IMR-90 (cell line): ENCODE measurements at regions not wholly inside any gene's neighbourhood (a gene's known extent, or its start where the extent isn't known, plus 50 kb on each side); places are given as distances from the start of the nearest gene placed in this dataset.
"Not testable (repeated sequence)": the region's sequence is repeated elsewhere in the genome, so short reads cannot be mapped to it uniquely, and the experiment has no call there.

Experiments
- ATAC-seq: fragments of 200-7000 bp; cut with Tn5 transposase; 2 replicates; pipeline ENCODE4 v1.9.1; 2020; ENCODE audit warnings: low read depth, mild to moderate bottlenecking, moderate library complexity
- BruUV-seq: library from RNA; stranded (reverse); fragments of 400-500 nt; replicated peaks from 2 replicates; lab custom pipeline; 2021; lab: Mats Ljungman, UMichigan
- CTCF ChIA-PET: fragments of 300-600 bp; formaldehyde crosslinking; extraction: SDS; loops from one replicate; lab custom pipeline; 2021; ENCODE audit warnings: antibody characterized with exemption; lab: Yijun Ruan, JAX
- POLR2A ChIA-PET: fragments of 300-600 bp; sonication (Branson Sonifier 250); formaldehyde crosslinking; loops from one replicate; lab custom pipeline; 2022; ENCODE audit warnings: antibody characterized with exemption; ENCODE audit not compliant: unreplicated experiment; lab: Charles Lee
- DNase-seq: peaks from one replicate; pipeline ENCODE4 v3.0.0; 2013
- H2AFZ ChIP-seq: replicated peaks from 2 replicates; pipeline ENCODE3; 2013; ENCODE audit warnings: low read length, mild to moderate bottlenecking; ENCODE audit not compliant: poor library complexity
- H2AK5ac ChIP-seq: 2 replicates; pipeline ENCODE4 v1.6.1; 2013; ENCODE audit warnings: low read depth, low read length, inconsistent platforms
- H2AK9ac ChIP-seq: replicated peaks from 2 replicates; pipeline ENCODE3; 2013; ENCODE audit warnings: mild to moderate bottlenecking, low read depth, low read length, moderate library complexity; ENCODE audit not compliant: poor library complexity
- H2BK120ac ChIP-seq: 2 replicates; pipeline ENCODE4 v1.6.1; 2013; ENCODE audit warnings: low read depth, low read length, inconsistent platforms
- H2BK15ac ChIP-seq: 3 replicates; pipeline ENCODE4 v1.6.1; 2013; ENCODE audit warnings: low read depth, low read length, inconsistent platforms
- H2BK20ac ChIP-seq: 2 replicates; pipeline ENCODE4 v1.6.1; 2013; ENCODE audit warnings: low read depth, mild to moderate bottlenecking, inconsistent platforms, low read length, moderate library complexity
- H2BK5ac ChIP-seq: 2 replicates; pipeline ENCODE4 v1.6.1; 2013; ENCODE audit warnings: mild to moderate bottlenecking, low read depth, low read length, inconsistent platforms; ENCODE audit not compliant: poor library complexity, severe bottlenecking
- H3K14ac ChIP-seq: replicated peaks from 2 replicates; pipeline ENCODE4 v1.6.1; 2013; ENCODE audit warnings: low read depth, low read length, inconsistent platforms
- H3K18ac ChIP-seq: 2 replicates; pipeline ENCODE4 v1.6.1; 2013; ENCODE audit warnings: low read depth, low read length, control low read depth
- H3K23ac ChIP-seq: 2 replicates; pipeline ENCODE4 v1.6.1; 2013; ENCODE audit warnings: low read depth, low read length, inconsistent platforms
- H3K27ac ChIP-seq: 2 replicates; pipeline ENCODE4 v1.5.1; 2013; ENCODE audit warnings: mild to moderate bottlenecking, control low read depth, low read length; ENCODE audit not compliant: insufficient read depth
- H3K27me3 ChIP-seq: 2 replicates; pipeline ENCODE4 v1.6.1; 2013; ENCODE audit warnings: low read length; ENCODE audit not compliant: control insufficient read depth, insufficient read depth
- H3K36me3 ChIP-seq: 2 replicates; pipeline ENCODE4 v1.6.1; 2013; ENCODE audit warnings: low read length, mixed read lengths; ENCODE audit not compliant: control insufficient read depth, insufficient read depth
- H3K4ac ChIP-seq: 2 replicates; pipeline ENCODE4 v1.6.1; 2013; ENCODE audit warnings: low read depth, low read length, inconsistent platforms
- H3K4me1 ChIP-seq: 2 replicates; pipeline ENCODE4 v1.6.1; 2013; ENCODE audit warnings: low read length, mixed read lengths; ENCODE audit not compliant: control insufficient read depth, insufficient read depth
- H3K4me2 ChIP-seq: 2 replicates; pipeline ENCODE4 v1.6.1; 2013; ENCODE audit warnings: low read depth, mild to moderate bottlenecking, control low read depth, low read length, moderate library complexity
- H3K4me3 ChIP-seq: 2 replicates; pipeline ENCODE4 v1.5.1; 2013; ENCODE audit warnings: low read depth, mild to moderate bottlenecking, control low read depth, low read length, moderate library complexity; ENCODE audit not compliant: insufficient read depth
- H3K56ac ChIP-seq: 2 replicates; pipeline ENCODE4 v1.6.1; 2013; ENCODE audit warnings: low read length, inconsistent platforms; ENCODE audit not compliant: insufficient read depth; ENCODE audit errors: extremely low read depth
- H3K79me1 ChIP-seq, 2 experiments: 2 replicates each; pipeline ENCODE4 v1.6.1; 2013; ENCODE audit warnings: low read length in 2 of 2, inconsistent platforms in 1 of 2, low read depth in 1 of 2
- H3K9ac ChIP-seq: 2 replicates; pipeline ENCODE4 v1.6.1; 2013; ENCODE audit warnings: low read depth, low read length, control low read depth
- H3K9me1 ChIP-seq: 2 replicates; pipeline ENCODE4 v1.6.1; 2013; ENCODE audit warnings: low read length, inconsistent platforms; ENCODE audit not compliant: insufficient read depth
- H3K9me3 ChIP-seq: 2 replicates; pipeline ENCODE4 v1.6.1; 2013; ENCODE audit warnings: low read length; ENCODE audit not compliant: control insufficient read depth, insufficient read depth
- H4K20me1 ChIP-seq: 2 replicates; pipeline ENCODE4 v1.6.1; 2013; ENCODE audit warnings: low read length, inconsistent platforms; ENCODE audit not compliant: insufficient read depth
- H4K5ac ChIP-seq: 2 replicates; pipeline ENCODE4 v1.6.1; 2013; ENCODE audit warnings: mild to moderate bottlenecking, low read depth, low read length, control low read depth
- H4K8ac ChIP-seq, 2 experiments: 2 replicates each; pipeline ENCODE4 v1.6.1; 2013; ENCODE audit warnings: low read depth in 2 of 2, low read length in 2 of 2, control low read depth in 1 of 2, inconsistent platforms in 1 of 2
- H4K91ac ChIP-seq: 2 replicates; pipeline ENCODE4 v1.6.1; 2013; ENCODE audit warnings: low read depth, low read length, inconsistent platforms; ENCODE audit not compliant: insufficient read depth
- WGBS, 2 experiments: methylation state at CpG; one replicate each; pipeline versions ENCODE4 v1.1.5 to v1.1.7; 2013; ENCODE audit warnings: missing lambda C conversion rate in 2 of 2; ENCODE audit not compliant: insufficient read length in 1 of 2; ENCODE audit errors: extremely low coverage in 2 of 2; 5-methylcytosine and 5-hydroxymethylcytosine counted together
- dilution Hi-C: fragments of 300-500 bp; cut with HindIII; formaldehyde crosslinking; loops from one replicate; pipeline ENCODE4 v1.14.3; 2018; ENCODE audit warnings: low sequenced_read_pairs; ENCODE audit not compliant: unreplicated experiment
- in situ Hi-C: fragments of 300-500 bp; cut with MboI; formaldehyde crosslinking; loops from 3 replicates; pipeline ENCODE4 v1.14.3; 2019; ENCODE audit warnings: low sequenced_read_pairs, inconsistent platforms, mixed read lengths
- intact Hi-C: fragments of 100-400 bp; cut with micrococcal nuclease; formaldehyde crosslinking; loops from 2 replicates; pipeline ENCODE4 v1.10.0; 2022

DNA sequence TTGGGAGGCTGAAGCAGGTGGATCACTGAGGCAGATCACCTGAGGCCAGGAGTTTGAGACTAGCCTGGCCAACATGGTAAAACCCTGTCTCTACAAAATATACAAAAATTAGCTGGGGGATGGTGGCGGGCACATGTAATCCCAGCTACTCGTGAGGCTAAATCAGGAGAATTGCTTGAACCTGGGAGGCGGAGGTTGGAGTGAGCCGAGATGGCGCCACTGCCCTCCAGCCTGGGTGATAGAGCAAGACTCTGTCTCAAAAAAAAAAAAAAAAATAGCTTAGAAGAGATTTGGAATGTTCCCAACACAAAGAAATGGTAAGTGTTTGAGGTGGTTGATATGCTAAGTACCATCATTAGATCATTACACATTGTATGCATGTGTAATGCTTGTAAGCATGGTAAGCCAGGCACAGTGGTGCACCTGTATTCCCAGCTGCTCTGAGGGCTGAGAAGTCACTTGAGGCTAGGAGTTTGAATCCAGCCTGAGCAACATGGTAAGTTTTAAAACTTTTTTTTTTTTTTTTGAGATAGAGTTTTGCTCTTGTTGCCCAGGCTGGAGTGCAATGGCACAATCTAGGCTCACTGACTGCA is 77.8 kb upstream of the CAB39 start:
- H2BK120ac ChIP-seq, H3K4me3 ChIP-seq, dilution Hi-C loops, H3K4me2 ChIP-seq, BruUV-seq, H3K18ac ChIP-seq, POLR2A ChIA-PET, in situ Hi-C loops, H4K8ac ChIP-seq, DNase-seq, H4K20me1 ChIP-seq, H2AK9ac ChIP-seq, H3K9ac ChIP-seq, H3K14ac ChIP-seq, H3K36me3 ChIP-seq, ATAC-seq, H3K9me3 ChIP-seq, H3K23ac ChIP-seq, H2AK5ac ChIP-seq, H3K4me1 ChIP-seq, H2BK5ac ChIP-seq, H3K27me3 ChIP-seq, H3K79me1 ChIP-seq, H3K56ac ChIP-seq, H2AFZ ChIP-seq, H3K27ac ChIP-seq, H2BK20ac ChIP-seq, H3K4ac ChIP-seq, H4K91ac ChIP-seq, H4K5ac ChIP-seq, H3K9me1 ChIP-seq, H2BK15ac ChIP-seq: not testable (repeated sequence)
- intact Hi-C loops = loop anchor here (5.0 kb wide), 1 partner anchor 162 kb away; no protein-coding TSS in a partner anchor
- 100% methylated on average over 1 of the region's 5 CpGs; no CpG with 5 or more reads in 1 of the 2 experiments for WGBS, 2 experiments
- CTCF ChIA-PET = interaction anchor here (0.6 to 0.7 kb wide), 2 partner anchors 340 to 660 kb away, joined by 5 to 6 read pairs; no protein-coding TSS in a partner anchor
